Activated CD4-positive, alpha-beta T cell treated with anti-CD3 and anti-CD28 coated beads, Interleukin-2, amount 10 ng/mL, durations not matched to agents 24 days and 14 days (primary cell): ENCODE measurements at regions not wholly inside any gene's neighbourhood (a gene's known extent, or its start where the extent isn't known, plus 50 kb on each side); places are given as distances from the start of the nearest gene placed in this dataset.
A peak's percentile ranks its signal among the peaks of the same experiment; 100 is the strongest.

Experiments
- DNase-seq: peaks from one replicate; pipeline ENCODE4 v3.0.0; 2022
- H3K27ac Mint-ChIP-seq: one replicate; pipeline ENCODE4 v1.8.0; 2022; ENCODE audit warnings: mild to moderate bottlenecking, mixed read lengths
- H3K27me3 Mint-ChIP-seq: one replicate; pipeline ENCODE4 v1.8.0; 2022; ENCODE audit warnings: mixed read lengths
- H3K36me3 Mint-ChIP-seq: one replicate; pipeline ENCODE4 v1.8.0; 2022; ENCODE audit warnings: low read depth, mild to moderate bottlenecking, mixed read lengths
- H3K4me1 Mint-ChIP-seq: one replicate; pipeline ENCODE4 v1.8.0; 2021; ENCODE audit warnings: mixed read lengths
- H3K4me3 Mint-ChIP-seq: one replicate; pipeline ENCODE4 v1.8.0; 2022; ENCODE audit warnings: mild to moderate bottlenecking, moderate library complexity, mixed read lengths
- H3K9me3 Mint-ChIP-seq: one replicate; pipeline ENCODE4 v1.8.0; 2021; ENCODE audit warnings: mixed read lengths
- intact Hi-C: fragments of 100-400 bp; cut with micrococcal nuclease; formaldehyde crosslinking; loops from one replicate; pipeline ENCODE4 v1.15.1; 2023

- no peak for DNase-seq
- H3K9me3 Mint-ChIP-seq = no peaks in the 10 kb centered on the region
- H3K4me1 Mint-ChIP-seq = peaks cover 1% of the 10 kb centered on the region
- no peaks in the 10 kb centered on the region for H3K36me3 Mint-ChIP-seq
- no peak overlapping the region for H3K27ac Mint-ChIP-seq
- intact Hi-C loops = no loop called here
- H3K4me3 Mint-ChIP-seq = no peak overlapping the region
- peaks cover 4% of the 10 kb centered on the region for H3K27me3 Mint-ChIP-seq
Measured at GRCh38 chr6:150670311-150670710, 70.6 kb downstream of the PLEKHG1 start.

- no peak for DNase-seq
- no peaks in the 10 kb centered on the region for H3K36me3 Mint-ChIP-seq
- no peaks in the 10 kb centered on the region for H3K9me3 Mint-ChIP-seq
- H3K27me3 Mint-ChIP-seq = peaks cover 4% of the 10 kb centered on the region
- intact Hi-C loops = no loop called here
- H3K4me3 Mint-ChIP-seq = no peak overlapping the region
- H3K4me1 Mint-ChIP-seq = peaks cover 1% of the 10 kb centered on the region
- H3K27ac Mint-ChIP-seq = no peak overlapping the region
Measured at GRCh38 chr6:150672800-150673199, 73.1 kb downstream of the PLEKHG1 start.

- Mint-ChIP-seq H3K27me3 (peaks cover 4% of the 10 kb centered on the region), H3K27ac (no peak overlapping the region), H3K4me3 (no peak overlapping the region), H3K36me3 (no peaks in the 10 kb centered on the region), H3K9me3 (no peaks in the 10 kb centered on the region), H3K4me1 (peaks cover 1% of the 10 kb centered on the region)
- intact Hi-C loops = no loop called here
- DNase-seq = no peak
Measured at GRCh38 chr6:150673720-150674346, 74.1 kb downstream of the PLEKHG1 start.

- Mint-ChIP-seq H3K36me3 (no peaks in the 10 kb centered on the region), H3K4me3 (no peak overlapping the region), H3K4me1 (peaks cover 1% of the 10 kb centered on the region), H3K9me3 (no peaks in the 10 kb centered on the region), H3K27me3 (peaks cover 4% of the 10 kb centered on the region), H3K27ac (no peak overlapping the region)
- DNase-seq = no peak
- intact Hi-C loops = no loop called here
Measured at GRCh38 chr6:150676344-150676743, 76.7 kb downstream of the PLEKHG1 start.

- no peak for DNase-seq
- Mint-ChIP-seq H3K36me3 (no peaks in the 10 kb centered on the region), H3K9me3 (no peaks in the 10 kb centered on the region), H3K4me1 (peaks cover 1% of the 10 kb centered on the region), H3K4me3 (no peak overlapping the region), H3K27ac (no peak overlapping the region), H3K27me3 (peaks cover 2% of the 10 kb centered on the region)
- intact Hi-C loops = no loop called here
Measured at GRCh38 chr6:150676772-150677171, 77.1 kb downstream of the PLEKHG1 start.

GRCh38 chr6:150680510-150680909, 80.8 kb downstream of the PLEKHG1 start:
- H3K27me3 Mint-ChIP-seq = no peaks in the 10 kb centered on the region
- peaks cover 2% of the 10 kb centered on the region for H3K4me1 Mint-ChIP-seq
- no peaks in the 10 kb centered on the region for H3K9me3 Mint-ChIP-seq
- H3K4me3 Mint-ChIP-seq = no peak overlapping the region
- H3K36me3 Mint-ChIP-seq = no peaks in the 10 kb centered on the region
- intact Hi-C loops = loop anchor here (10.0 kb wide), 1 partner anchor 134 kb away; no protein-coding TSS in a partner anchor
- no peak overlapping the region for H3K27ac Mint-ChIP-seq
- DNase-seq = no peak

- Mint-ChIP-seq H3K27me3 (no peaks in the 10 kb centered on the region), H3K4me3 (no peak overlapping the region), H3K9me3 (no peaks in the 10 kb centered on the region), H3K4me1 (peaks cover 2% of the 10 kb centered on the region), H3K27ac (no peak overlapping the region), H3K36me3 (no peaks in the 10 kb centered on the region)
- DNase-seq = no peak
- intact Hi-C loops = loop anchor here (10.0 kb wide), 1 partner anchor 133 kb away; no protein-coding TSS in a partner anchor
Measured at GRCh38 chr6:150681578-150682395, 82.1 kb downstream of the PLEKHG1 start.

GRCh38 chr6:150683320-150683719, 83.6 kb downstream of the PLEKHG1 start:
- Mint-ChIP-seq H3K27me3 (no peaks in the 10 kb centered on the region), H3K36me3 (no peaks in the 10 kb centered on the region), H3K4me1 (peaks cover 2% of the 10 kb centered on the region), H3K9me3 (no peaks in the 10 kb centered on the region), H3K4me3 (no peak overlapping the region), H3K27ac (no peak overlapping the region)
- no peak for DNase-seq
- intact Hi-C loops = loop anchor here (10.0 kb wide), 1 partner anchor 131 kb away; no protein-coding TSS in a partner anchor

- no peaks in the 10 kb centered on the region for H3K27me3 Mint-ChIP-seq
Measured at GRCh38 chr6:150684161-150684560, 84.5 kb downstream of the PLEKHG1 start.

GRCh38 chr6:150684714-150685459, 85.2 kb downstream of the PLEKHG1 start:
- intact Hi-C loops = loop anchor here (10.0 kb wide), 1 partner anchor 130 kb away; no protein-coding TSS in a partner anchor
- no peak for DNase-seq

More at GRCh38 chr6:150684161-150684560, 84.5 kb downstream of the PLEKHG1 start:
- no peak for DNase-seq
- Mint-ChIP-seq H3K4me1 (peaks cover 2% of the 10 kb centered on the region), H3K27ac (no peak overlapping the region), H3K9me3 (no peaks in the 10 kb centered on the region), H3K36me3 (no peaks in the 10 kb centered on the region), H3K4me3 (no peak overlapping the region)
- intact Hi-C loops = loop anchor here (10.0 kb wide), 1 partner anchor 131 kb away; no protein-coding TSS in a partner anchor

GRCh38 chr6:150685860-150686259, 86.2 kb downstream of the PLEKHG1 start:
- Mint-ChIP-seq H3K4me1 (peaks cover 2% of the 10 kb centered on the region), H3K36me3 (no peaks in the 10 kb centered on the region), H3K27me3 (no peaks in the 10 kb centered on the region), H3K27ac (no peak overlapping the region), H3K9me3 (no peaks in the 10 kb centered on the region), H3K4me3 (no peak overlapping the region)
- DNase-seq = peak; percentile 81
- intact Hi-C loops = loop anchor here (10.0 kb wide), 1 partner anchor 129 kb away; no protein-coding TSS in a partner anchor

More at GRCh38 chr6:150684714-150685459, 85.2 kb downstream of the PLEKHG1 start:
- H3K36me3 Mint-ChIP-seq = no peaks in the 10 kb centered on the region
- H3K4me3 Mint-ChIP-seq = no peak overlapping the region
- no peaks in the 10 kb centered on the region for H3K9me3 Mint-ChIP-seq
- H3K4me1 Mint-ChIP-seq = peaks cover 2% of the 10 kb centered on the region
- H3K27ac Mint-ChIP-seq = no peak overlapping the region
- no peaks in the 10 kb centered on the region for H3K27me3 Mint-ChIP-seq

- H3K27me3 Mint-ChIP-seq = no peaks in the 10 kb centered on the region
- DNase-seq = no peak
- H3K27ac Mint-ChIP-seq = no peak overlapping the region
- intact Hi-C loops = loop anchor here (10.0 kb wide), 1 partner anchor 128 kb away; no protein-coding TSS in a partner anchor
- no peaks in the 10 kb centered on the region for H3K9me3 Mint-ChIP-seq
- H3K4me3 Mint-ChIP-seq = no peak overlapping the region
- no peaks in the 10 kb centered on the region for H3K36me3 Mint-ChIP-seq
- H3K4me1 Mint-ChIP-seq = peaks cover 2% of the 10 kb centered on the region
Measured at GRCh38 chr6:150686566-150686965, 86.9 kb downstream of the PLEKHG1 start.

- no peak overlapping the region for H3K4me3 Mint-ChIP-seq
- H3K9me3 Mint-ChIP-seq = no peaks in the 10 kb centered on the region
- peaks cover 2% of the 10 kb centered on the region for H3K4me1 Mint-ChIP-seq
- no peak overlapping the region for H3K27ac Mint-ChIP-seq
- intact Hi-C loops = loop anchor here (10.0 kb wide), 1 partner anchor 127 kb away; no protein-coding TSS in a partner anchor
- no peak for DNase-seq
- H3K27me3 Mint-ChIP-seq = no peaks in the 10 kb centered on the region
- no peaks in the 10 kb centered on the region for H3K36me3 Mint-ChIP-seq
Measured at GRCh38 chr6:150687508-150687907, 87.8 kb downstream of the PLEKHG1 start.
